Osteocyte (in vitro differentiated cells): ENCODE measurements at regions not wholly inside any gene's neighbourhood (a gene's known extent, or its start where the extent isn't known, plus 50 kb on each side); places are given as distances from the start of the nearest gene placed in this dataset.

Experiments used
- DNase-seq: peaks from one replicate; pipeline ENCODE4 v3.0.0; 2021; ENCODE audit warnings: mixed read lengths; ENCODE audit not compliant: unreplicated experiment; ENCODE audit errors: extremely low spot score
- H3K27ac Mint-ChIP-seq: one replicate; pipeline ENCODE4 v1.8.0; 2021; ENCODE audit warnings: mild to moderate bottlenecking, mixed read lengths; ENCODE audit not compliant: unreplicated experiment
- H3K27me3 Mint-ChIP-seq: one replicate; pipeline ENCODE4 v1.8.0; 2021; ENCODE audit warnings: mixed read lengths; ENCODE audit not compliant: unreplicated experiment
- H3K36me3 Mint-ChIP-seq: one replicate; pipeline ENCODE4 v1.8.0; 2021; ENCODE audit warnings: mixed read lengths; ENCODE audit not compliant: unreplicated experiment
- H3K4me1 Mint-ChIP-seq: one replicate; pipeline ENCODE4 v1.8.0; 2021; ENCODE audit warnings: mixed read lengths; ENCODE audit not compliant: unreplicated experiment
- H3K4me3 Mint-ChIP-seq: one replicate; pipeline ENCODE4 v1.8.0; 2021; ENCODE audit warnings: mild to moderate bottlenecking, moderate library complexity, mixed read lengths; ENCODE audit not compliant: unreplicated experiment
- H3K9me3 Mint-ChIP-seq: one replicate; pipeline ENCODE4 v1.8.0; 2021; ENCODE audit warnings: mixed read lengths; ENCODE audit not compliant: unreplicated experiment
- TF ChIP-seq, protein P1 (sequence below): fragments of 200-600 bp; sonication (generic); IDR thresholded peaks from 2 replicates; pipeline ENCODE4 v1.5.0; 2021; ENCODE audit warnings: antibody characterized with exemption, mild to moderate bottlenecking, moderate library complexity

DNA sequence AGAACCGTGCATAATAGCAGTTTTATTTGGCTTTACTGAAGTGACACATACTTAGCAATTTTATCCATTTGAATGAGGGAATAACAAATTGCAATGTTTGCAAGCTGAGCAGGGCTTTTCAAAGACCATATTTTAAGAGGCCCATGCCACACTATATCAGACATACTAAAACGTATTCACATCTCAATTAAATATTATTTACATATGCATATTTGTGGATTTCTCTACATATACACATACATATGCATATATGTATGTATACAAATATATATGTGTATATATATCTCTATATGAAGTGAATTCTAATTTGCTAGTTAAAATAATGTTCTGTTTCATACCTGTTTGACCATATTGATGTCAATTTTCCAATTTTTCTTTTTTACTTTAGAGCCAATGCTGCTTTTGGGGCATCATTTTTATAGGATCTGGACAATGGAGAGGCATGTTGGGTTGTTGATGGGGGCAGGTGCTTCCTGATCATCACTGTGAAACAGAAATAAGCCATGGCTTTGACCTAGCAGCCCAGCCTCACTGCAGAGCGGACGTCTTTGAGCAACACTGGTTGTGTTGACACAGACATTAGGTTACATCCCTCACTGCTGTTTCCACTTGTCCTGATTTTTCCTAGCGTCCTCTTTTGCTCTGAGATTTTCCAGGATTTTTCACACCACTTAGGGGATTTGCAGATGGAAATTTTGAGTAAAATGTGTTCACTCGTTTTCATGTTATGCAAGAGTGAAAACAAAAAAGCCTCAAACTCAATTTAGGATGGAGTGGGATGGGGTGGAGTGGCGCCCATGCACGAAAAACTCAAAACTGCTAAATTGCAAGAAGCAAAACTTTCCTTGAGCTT, 56.9 kb downstream of the RDH14 start:
- Mint-ChIP-seq H3K36me3 (peaks cover 2% of the 10 kb centered on the region), H3K9me3 (no peaks in the 10 kb centered on the region), H3K4me1 (peaks cover 8% of the 10 kb centered on the region), H3K27me3 (peaks cover 8% of the 10 kb centered on the region), H3K27ac (no peak overlapping the region), H3K4me3 (no peak overlapping the region)
- TF ChIP-seq, protein P1, sequence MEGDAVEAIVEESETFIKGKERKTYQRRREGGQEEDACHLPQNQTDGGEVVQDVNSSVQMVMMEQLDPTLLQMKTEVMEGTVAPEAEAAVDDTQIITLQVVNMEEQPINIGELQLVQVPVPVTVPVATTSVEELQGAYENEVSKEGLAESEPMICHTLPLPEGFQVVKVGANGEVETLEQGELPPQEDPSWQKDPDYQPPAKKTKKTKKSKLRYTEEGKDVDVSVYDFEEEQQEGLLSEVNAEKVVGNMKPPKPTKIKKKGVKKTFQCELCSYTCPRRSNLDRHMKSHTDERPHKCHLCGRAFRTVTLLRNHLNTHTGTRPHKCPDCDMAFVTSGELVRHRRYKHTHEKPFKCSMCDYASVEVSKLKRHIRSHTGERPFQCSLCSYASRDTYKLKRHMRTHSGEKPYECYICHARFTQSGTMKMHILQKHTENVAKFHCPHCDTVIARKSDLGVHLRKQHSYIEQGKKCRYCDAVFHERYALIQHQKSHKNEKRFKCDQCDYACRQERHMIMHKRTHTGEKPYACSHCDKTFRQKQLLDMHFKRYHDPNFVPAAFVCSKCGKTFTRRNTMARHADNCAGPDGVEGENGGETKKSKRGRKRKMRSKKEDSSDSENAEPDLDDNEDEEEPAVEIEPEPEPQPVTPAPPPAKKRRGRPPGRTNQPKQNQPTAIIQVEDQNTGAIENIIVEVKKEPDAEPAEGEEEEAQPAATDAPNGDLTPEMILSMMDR = no peak
- DNase-seq = no peak

DNA sequence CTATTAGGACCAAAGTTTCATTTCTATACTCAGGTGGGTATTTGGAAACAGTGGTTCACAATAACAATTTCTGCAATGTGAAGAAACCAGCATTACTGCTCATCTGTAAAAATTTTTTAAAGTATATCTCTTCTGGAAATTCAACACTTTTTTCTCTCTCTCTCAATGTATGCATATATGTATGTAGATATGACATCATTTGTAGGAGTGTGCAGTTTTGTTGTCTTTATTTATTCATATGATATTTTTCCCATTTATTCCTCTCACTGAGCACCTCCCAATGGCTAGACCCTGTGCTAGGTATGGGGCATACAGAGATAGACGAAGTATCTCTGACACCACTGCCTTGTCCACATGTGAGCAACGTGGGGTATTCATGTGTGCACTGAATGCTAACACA, 58.3 kb downstream of the RDH14 start:
- Mint-ChIP-seq H3K9me3 (no peaks in the 10 kb centered on the region), H3K36me3 (no peaks in the 10 kb centered on the region), H3K27ac (no peak overlapping the region), H3K27me3 (peaks cover 8% of the 10 kb centered on the region), H3K4me3 (no peak overlapping the region), H3K4me1 (peaks cover 8% of the 10 kb centered on the region)
- TF ChIP-seq, protein P1 = no peak
- no peak for DNase-seq

DNA sequence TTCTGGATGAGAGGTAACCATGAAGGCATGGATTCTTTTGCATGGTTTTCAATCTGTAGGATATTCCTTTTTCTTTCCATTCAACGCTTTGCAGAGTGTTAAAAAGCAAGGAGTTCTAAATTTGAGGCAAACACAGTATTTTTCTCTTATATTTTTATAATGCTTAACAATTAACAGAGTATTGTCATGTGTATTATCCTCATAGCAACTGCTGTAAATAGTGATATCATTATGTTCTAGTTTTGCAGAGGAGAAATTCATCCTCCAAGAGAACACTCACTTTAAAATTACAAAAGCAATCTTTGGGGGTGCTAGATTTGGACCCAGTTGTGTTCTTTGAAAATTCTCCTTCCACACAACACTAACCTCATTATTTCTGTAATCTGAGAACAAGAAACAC, 58.7 kb downstream of the RDH14 start:
- H3K9me3 Mint-ChIP-seq = no peaks in the 10 kb centered on the region
- no peak overlapping the region for H3K4me3 Mint-ChIP-seq
- TF ChIP-seq, protein P1 = no peak
- DNase-seq = no peak
- peaks cover 8% of the 10 kb centered on the region for H3K4me1 Mint-ChIP-seq
- H3K36me3 Mint-ChIP-seq = no peaks in the 10 kb centered on the region
- no peak overlapping the region for H3K27ac Mint-ChIP-seq
- H3K27me3 Mint-ChIP-seq = peaks cover 8% of the 10 kb centered on the region

DNA sequence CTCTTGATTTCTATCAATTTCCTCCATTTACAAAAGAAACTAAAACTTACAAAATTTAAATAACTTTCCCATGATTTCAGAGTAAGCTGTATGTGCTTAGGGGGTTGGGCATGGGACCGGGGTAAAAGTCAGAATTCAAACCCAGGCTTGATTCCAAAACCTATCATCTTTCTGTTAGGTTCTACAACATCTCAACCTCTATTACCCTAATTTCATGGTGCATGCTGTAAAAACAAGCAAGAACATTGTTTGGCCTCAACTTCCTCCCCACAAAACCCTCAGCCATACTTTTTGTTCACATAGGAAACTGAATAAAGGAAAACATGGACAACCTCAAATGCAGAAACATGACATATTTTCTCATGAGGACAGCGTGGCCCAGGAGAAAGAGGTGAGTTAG, 59.3 kb downstream of the RDH14 start:
- Mint-ChIP-seq H3K27ac (no peak overlapping the region), H3K4me3 (no peak overlapping the region), H3K4me1 (peaks cover 7% of the 10 kb centered on the region), H3K36me3 (no peaks in the 10 kb centered on the region), H3K9me3 (no peaks in the 10 kb centered on the region), H3K27me3 (peaks cover 11% of the 10 kb centered on the region)
- DNase-seq = no peak
- TF ChIP-seq, protein P1 = no peak

DNA sequence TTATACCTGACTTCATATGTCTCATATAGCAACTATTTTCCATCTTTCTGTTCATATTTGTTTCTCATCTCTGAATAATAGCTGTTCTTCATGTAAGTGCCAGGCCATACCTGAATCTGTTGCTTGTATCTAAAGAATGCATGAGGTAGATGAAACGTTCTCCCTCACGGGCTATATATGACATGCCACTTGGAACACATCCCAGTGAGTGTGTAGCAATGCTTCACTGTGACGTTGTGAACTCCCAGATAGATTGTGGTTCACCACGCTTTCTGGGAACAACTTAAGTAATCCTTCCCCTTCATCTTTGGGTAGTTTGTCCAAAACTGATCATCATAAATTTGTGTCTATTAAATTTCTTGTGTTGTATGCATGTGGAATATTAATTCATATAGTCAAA, 60.1 kb downstream of the RDH14 start:
- H3K27ac Mint-ChIP-seq = no peak overlapping the region
- no peaks in the 10 kb centered on the region for H3K36me3 Mint-ChIP-seq
- H3K9me3 Mint-ChIP-seq = no peaks in the 10 kb centered on the region
- TF ChIP-seq, protein P1 = no peak
- H3K4me1 Mint-ChIP-seq = peaks cover 1% of the 10 kb centered on the region
- no peak for DNase-seq
- no peak overlapping the region for H3K4me3 Mint-ChIP-seq
- H3K27me3 Mint-ChIP-seq = peaks cover 16% of the 10 kb centered on the region
